ENCODE measurements at regions not wholly inside any gene's neighbourhood (a gene's known extent, or its start where the extent isn't known, plus 50 kb on each side); places are given as distances from the start of the nearest gene placed in this dataset.

GRCh38 chr5:154542000-154542399, 64.0 kb upstream of the HAND1 start:
- TF ChIP-seq, protein P1, sequence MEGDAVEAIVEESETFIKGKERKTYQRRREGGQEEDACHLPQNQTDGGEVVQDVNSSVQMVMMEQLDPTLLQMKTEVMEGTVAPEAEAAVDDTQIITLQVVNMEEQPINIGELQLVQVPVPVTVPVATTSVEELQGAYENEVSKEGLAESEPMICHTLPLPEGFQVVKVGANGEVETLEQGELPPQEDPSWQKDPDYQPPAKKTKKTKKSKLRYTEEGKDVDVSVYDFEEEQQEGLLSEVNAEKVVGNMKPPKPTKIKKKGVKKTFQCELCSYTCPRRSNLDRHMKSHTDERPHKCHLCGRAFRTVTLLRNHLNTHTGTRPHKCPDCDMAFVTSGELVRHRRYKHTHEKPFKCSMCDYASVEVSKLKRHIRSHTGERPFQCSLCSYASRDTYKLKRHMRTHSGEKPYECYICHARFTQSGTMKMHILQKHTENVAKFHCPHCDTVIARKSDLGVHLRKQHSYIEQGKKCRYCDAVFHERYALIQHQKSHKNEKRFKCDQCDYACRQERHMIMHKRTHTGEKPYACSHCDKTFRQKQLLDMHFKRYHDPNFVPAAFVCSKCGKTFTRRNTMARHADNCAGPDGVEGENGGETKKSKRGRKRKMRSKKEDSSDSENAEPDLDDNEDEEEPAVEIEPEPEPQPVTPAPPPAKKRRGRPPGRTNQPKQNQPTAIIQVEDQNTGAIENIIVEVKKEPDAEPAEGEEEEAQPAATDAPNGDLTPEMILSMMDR (IDR thresholded peaks at IDR 0.05; ENCODE audit: poor library complexity, severe bottlenecking), result no peak
- no peak for TF ChIP-seq MXI1 (conservative IDR thresholded peaks at IDR 0.05; ENCODE audit: poor library complexity, severe bottlenecking)
- no peak for TF ChIP-seq POLR2AphosphoS5 (IDR thresholded peaks at IDR 0.05)
- TF ChIP-seq RAD21 (conservative IDR thresholded peaks at IDR 0.05), result no peak
- TF ChIP-seq SMC3 (conservative IDR thresholded peaks at IDR 0.05; ENCODE audit: poor library complexity), result no peak
- TF ChIP-seq EZH2 (IDR thresholded peaks at IDR 0.05; ENCODE audit: borderline replicate concordance, insufficient read depth, low read length, poor library complexity, severe bottlenecking), result no peak
- no peak for TF ChIP-seq TAF1 (IDR thresholded peaks at IDR 0.05; ENCODE audit: low read depth)
